Hepatocyte (in vitro differentiated cells): ENCODE measurements at regions not wholly inside any gene's neighbourhood (a gene's known extent, or its start where the extent isn't known, plus 50 kb on each side); places are given as distances from the start of the nearest gene placed in this dataset.

Source experiments
- CTCF ChIP-seq: fragments of 200-600 bp; sonication (generic); IDR thresholded peaks from 2 replicates; pipeline ENCODE4 v1.5.1; 2016; ENCODE audit warnings: antibody characterized with exemption, mild to moderate bottlenecking; ENCODE audit not compliant: poor library complexity
- EZH2 ChIP-seq: fragments of 200-600 bp; sonication (generic); IDR thresholded peaks from 2 replicates; pipeline ENCODE4 v1.6.1; 2016; ENCODE audit warnings: antibody characterized with exemption, mild to moderate bottlenecking, borderline replicate concordance

GRCh38 chr10:69685802-69686585 lies 55.9 kb downstream of the FAM241B start:
- no peak for TF ChIP-seq EZH2
- TF ChIP-seq CTCF = no peak
